NCI-H748 (cell line): ENCODE measurements at regions not wholly inside any gene's neighbourhood (a gene's known extent, or its start where the extent isn't known, plus 50 kb on each side); places are given as distances from the start of the nearest gene placed in this dataset.
"Not testable (repeated sequence)": the region's sequence is repeated elsewhere in the genome, so short reads cannot be mapped to it uniquely, and the experiment has no call there.

Experiments
- DNase-seq: peaks from one replicate; lab custom pipeline; 2025; ENCODE audit not compliant: unreplicated experiment; lab: John Stamatoyannopoulos, UW

DNA sequence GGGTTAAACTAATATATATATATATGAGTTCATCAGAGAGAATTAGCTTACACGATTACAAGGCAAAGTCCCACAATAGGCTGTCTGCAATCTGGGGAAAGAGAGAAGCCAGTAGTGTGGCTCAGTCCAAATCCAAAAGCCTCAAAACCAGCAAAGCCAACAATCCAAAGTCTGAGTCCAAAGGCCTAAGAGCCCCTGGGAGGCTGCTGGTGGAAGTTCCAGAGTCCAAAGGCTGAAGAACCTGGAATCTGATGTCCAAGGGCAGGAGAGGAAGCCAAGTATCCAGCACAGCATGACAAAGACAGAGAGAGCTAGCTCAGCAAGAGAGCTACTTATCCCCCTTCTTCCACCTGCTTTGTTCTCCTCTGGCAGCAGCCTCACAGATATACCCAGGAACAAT, 274.7 kb upstream of the ID4 start:
- DNase-seq = no peak

DNA sequence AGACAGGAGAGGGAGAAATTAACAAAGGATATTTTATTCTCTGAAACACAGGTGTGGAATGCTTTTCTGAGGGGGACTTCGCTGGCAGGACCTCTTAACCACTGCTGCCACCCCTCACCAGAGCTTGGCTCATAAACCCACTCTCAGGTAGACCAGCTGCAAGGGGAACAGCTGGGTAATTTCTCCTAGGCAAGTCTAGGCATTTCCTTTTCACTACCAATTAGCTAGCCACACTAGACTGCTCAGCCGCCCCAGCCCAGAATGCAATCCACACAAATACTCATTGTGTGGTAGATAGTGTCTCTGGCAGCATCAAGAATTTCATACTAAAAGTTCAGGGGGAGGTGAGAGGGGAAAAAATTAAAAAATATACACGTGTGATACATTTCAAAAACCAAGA, 267.6 kb upstream of the ID4 start:
- no peak for DNase-seq

- no peak for DNase-seq
Observed at GRCh38 chr6:19571176-19571575, 266.0 kb upstream of the ID4 start.

- peak; percentile 12 for DNase-seq
Observed at GRCh38 chr6:19578481-19578880, 258.7 kb upstream of the ID4 start.

DNA sequence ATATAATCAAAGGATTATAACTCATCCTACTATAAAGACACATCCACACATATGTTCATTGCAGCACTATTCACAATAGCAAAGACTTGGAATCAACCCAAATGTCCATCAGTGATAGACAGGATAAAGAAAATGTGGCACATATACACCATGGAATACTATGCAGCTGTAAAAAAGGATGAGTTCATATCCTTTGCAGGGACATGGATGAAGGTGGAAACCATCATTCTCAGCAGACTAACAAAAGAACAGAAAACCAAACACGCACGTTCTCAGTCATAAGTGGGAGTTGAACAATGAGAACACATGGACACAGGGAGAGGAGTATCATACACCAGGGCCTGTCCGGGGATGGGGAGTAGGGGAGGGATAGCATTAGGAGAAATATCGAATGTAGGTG, 253.0 kb upstream of the ID4 start:
- DNase-seq = not testable (repeated sequence)

GRCh38 chr6:19587238-19587942, 249.8 kb upstream of the ID4 start:
- no peak for DNase-seq

- DNase-seq = no peak
Observed at GRCh38 chr6:19590501-19591131, 246.6 kb upstream of the ID4 start.

- DNase-seq = no peak
Observed at GRCh38 chr6:19597809-19598320, 239.3 kb upstream of the ID4 start.

DNA sequence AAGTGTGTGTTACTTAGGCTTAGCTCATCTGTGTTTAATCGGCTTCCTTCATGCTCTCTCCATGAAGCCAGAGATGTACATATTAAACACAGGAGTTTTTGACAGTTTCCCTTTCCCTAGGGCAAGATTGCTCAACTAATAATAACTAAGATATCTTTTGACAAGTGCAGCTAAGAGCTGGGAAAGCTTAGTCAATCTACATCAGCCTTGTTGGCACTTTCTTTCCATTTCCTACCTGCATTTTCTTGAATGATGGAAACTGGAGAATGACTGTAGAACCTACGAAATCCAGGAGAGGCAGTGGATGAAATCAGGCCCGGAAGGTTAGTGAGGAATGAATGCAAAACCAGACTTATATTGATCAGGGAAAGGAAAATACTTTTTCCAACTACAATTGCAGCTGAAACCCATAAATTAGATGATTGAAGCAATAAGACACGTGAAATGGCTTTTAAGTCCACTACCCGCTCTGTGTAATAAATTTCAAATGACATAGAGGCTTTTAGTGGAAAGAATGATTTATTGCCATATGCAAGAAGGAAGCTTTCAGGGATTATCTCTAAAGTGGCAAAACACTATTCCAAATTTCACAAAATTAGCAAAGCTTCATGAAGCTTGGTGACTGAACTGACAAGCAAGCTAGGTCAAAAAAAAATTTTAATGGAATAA, 237.2 kb upstream of the ID4 start:
- DNase-seq = no peak

DNA sequence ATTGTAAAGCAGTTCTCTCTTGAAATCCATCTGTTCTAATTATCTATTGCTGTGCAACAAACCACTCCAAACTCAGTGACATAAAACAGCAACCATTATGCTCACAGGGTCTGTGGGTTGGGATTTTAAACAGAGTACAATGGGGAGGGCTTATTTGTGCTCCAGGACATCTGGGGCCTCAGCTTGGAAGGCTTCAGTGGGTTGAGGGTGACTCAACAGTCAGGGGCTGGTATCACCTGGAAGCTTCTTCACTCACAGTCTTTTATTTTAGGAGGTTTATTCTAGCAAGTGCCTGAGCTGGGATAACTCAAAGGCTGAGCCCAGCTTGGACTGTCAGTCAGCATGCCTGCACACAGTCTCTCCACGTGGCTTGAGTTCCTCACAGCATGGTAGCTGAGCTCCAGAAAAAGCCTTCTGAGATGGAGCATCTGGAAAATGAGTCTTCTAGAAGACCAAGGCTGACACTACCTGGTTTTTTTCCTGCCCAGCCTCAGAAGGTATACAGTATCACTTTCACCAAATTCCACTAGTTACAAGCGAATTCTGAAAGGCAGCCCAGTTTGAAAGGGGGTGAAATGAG, 234.6 kb upstream of the ID4 start:
- no peak for DNase-seq

DNA sequence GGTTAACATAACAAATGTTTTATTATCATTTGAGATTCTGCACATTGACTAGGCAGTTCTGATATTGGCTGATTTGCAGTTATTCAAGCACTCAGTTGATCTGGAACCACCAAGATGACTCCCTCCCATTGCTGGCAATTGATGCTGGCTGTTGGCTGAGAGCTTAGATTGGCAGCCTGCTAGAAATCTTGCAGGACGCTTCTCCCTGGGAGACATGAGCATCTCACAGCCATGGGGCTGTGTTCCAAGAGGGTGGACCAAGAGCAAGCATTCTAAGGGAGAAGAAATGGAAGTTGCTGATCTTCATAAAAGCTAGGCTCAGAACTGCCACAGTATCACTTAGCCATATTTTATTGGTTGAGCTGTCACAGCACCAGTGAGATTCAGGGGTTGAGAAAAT, 233.4 kb upstream of the ID4 start:
- no peak for DNase-seq

- peak; percentile 83 for DNase-seq
Observed at GRCh38 chr6:19605624-19606023, 231.5 kb upstream of the ID4 start.

- DNase-seq = no peak
Observed at GRCh38 chr6:19608546-19608945, 228.6 kb upstream of the ID4 start.

DNA sequence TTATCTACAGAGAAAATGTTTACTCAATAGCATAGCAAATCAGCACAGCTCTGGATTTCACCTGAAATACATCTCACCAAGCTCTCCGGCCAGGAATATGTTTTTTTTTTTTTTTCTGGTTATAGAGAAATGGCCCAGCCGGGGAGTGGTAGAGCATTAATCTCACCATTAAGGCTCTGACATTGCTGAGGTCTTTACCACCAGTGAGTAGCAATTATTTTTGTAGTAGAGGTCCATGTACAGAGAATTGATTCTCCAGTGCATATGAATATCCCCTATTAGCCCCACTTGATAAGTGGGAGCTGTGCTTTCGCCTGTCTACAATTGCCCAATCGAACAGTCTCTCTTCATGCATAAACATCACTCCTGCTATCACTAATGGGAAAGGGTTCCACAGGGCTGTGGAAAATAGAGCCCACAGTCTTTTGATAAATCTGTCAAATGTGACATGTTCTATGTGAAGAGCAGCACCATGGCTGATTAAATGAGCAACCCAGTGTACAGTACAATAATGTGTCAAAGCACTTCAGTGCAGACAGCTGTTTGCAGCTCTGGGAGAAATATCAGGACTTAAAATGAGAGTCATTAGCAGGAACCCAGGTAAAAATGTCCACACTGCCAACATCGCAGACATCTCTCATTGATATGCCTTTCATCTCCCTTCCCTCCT, 227.1 kb upstream of the ID4 start:
- DNase-seq = no peak

GRCh38 chr6:19612672-19613466, 224.3 kb upstream of the ID4 start:
- not testable (repeated sequence) for DNase-seq

- DNase-seq = peak; percentile 18
Observed at GRCh38 chr6:19613678-19614077, 223.5 kb upstream of the ID4 start.

GRCh38 chr6:19616022-19616421, 221.1 kb upstream of the ID4 start:
- DNase-seq = no peak

DNA sequence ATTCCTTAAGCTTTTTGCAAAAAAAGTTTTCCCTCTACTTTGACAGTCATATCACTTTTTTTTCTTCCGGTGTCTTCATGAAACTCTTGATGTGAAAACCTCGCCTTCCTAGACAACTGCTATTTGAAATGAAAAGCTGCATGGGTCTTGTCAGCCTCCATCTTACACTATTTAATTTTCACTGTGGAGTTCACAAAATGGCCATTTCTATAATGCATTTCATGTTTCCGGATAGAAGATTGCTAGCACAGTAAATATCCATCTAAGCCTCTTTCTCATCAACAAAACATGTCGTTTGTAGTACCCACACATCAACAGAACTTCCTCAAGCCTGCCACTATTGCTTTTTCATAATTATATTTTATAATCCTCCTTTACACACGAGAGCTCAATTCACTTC, 204.9 kb upstream of the ID4 start:
- no peak for DNase-seq

GRCh38 chr6:19632786-19633185, 204.4 kb upstream of the ID4 start:
- no peak for DNase-seq

DNA sequence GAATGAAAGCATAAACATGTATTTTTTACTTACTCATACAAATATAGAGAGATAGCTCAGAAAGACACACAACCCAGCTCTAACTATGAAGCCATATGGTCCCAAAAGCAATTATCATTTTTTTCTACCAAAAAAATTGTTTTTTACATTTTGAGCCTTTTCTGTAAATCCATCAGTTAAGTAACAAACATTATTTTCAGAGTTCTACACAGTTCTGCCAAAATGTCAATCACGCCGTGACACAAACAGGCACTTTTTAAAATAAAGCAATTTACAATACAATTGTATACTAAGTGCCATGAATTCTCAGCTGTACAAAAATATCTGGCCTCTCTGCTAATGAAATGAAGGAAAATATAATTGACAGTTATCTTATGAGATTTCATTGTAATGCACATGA, 201.4 kb upstream of the ID4 start:
- no peak for DNase-seq
